ENCODE measurements at regions not wholly inside any gene's neighbourhood (a gene's known extent, or its start where the extent isn't known, plus 50 kb on each side); places are given as distances from the start of the nearest gene placed in this dataset.

DNA sequence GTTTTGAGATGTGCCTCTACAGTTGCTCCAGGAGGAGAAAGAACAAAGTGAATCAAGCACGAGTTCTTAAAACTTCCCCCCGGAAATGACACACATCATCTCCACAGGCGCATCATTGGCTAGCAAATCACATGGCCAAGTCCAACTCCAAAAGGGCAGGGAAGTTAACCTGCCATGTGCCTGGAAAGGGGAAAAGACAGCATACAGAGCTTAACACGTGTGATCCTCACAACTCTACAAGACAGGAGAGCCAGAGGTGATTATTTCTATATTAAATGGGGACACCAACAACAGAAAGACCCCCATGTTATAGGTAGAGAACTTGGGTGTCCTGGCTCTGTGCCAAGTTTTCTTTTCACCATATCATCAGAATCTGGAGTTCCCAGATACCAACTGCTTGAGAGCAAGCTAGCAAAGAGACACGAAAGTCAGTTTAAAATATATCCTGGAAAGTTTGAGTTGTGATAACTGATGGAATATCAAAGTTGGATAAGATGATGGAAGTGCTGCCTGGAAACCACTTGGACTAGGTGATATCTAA lies 871.1 kb downstream of the UQCRFS1 start:
- Histone ChIP-seq H3K4me1 (ENCODE audit: insufficient read depth) (no peaks in the 10 kb centered on the region), H3K27ac (no peak overlapping the region), H3K36me3 (no peaks in the 10 kb centered on the region), H3K4me3 (no peak overlapping the region), H3K27me3 (no peaks in the 10 kb centered on the region), H3K9me3 (no peaks in the 10 kb centered on the region)
- WGBS, 3 donors: 79 to 90% (median 80%) methylated on average over 5 of the region's 5 CpGs
- intact Hi-C loops (cut with DNase I): no loop called here
- TF ChIP-seq, protein P1, sequence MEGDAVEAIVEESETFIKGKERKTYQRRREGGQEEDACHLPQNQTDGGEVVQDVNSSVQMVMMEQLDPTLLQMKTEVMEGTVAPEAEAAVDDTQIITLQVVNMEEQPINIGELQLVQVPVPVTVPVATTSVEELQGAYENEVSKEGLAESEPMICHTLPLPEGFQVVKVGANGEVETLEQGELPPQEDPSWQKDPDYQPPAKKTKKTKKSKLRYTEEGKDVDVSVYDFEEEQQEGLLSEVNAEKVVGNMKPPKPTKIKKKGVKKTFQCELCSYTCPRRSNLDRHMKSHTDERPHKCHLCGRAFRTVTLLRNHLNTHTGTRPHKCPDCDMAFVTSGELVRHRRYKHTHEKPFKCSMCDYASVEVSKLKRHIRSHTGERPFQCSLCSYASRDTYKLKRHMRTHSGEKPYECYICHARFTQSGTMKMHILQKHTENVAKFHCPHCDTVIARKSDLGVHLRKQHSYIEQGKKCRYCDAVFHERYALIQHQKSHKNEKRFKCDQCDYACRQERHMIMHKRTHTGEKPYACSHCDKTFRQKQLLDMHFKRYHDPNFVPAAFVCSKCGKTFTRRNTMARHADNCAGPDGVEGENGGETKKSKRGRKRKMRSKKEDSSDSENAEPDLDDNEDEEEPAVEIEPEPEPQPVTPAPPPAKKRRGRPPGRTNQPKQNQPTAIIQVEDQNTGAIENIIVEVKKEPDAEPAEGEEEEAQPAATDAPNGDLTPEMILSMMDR (IDR thresholded peaks at IDR 0.05): no peak
- no peak for TF ChIP-seq EP300 (IDR thresholded peaks at IDR 0.05)
- TF ChIP-seq POLR2A (IDR thresholded peaks at IDR 0.05): no peak
- no peak for DNase-seq

DNA sequence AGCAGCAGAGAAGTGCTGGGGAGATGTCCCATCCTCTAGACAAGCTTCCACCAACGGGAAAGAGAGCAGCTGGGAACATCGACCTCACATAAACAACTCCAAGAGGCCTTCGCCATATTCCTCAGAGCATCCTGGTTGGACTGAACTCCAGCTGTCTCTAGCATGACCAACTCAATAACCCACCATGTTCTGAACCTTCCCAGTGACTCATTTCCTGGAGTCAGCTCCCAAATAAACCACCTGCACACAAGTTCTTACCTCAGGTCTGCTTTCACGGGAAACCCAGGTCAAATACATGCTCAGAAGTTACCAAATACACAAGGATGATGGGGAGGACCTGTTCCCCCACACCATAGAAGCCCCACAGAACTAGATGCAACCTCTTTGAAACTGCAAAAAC lies 878.5 kb downstream of the UQCRFS1 start:
- H3K36me3 ChIP-seq: no peaks in the 10 kb centered on the region
- no peaks in the 10 kb centered on the region for H3K9me3 ChIP-seq
- H3K27me3 ChIP-seq: no peaks in the 10 kb centered on the region
- intact Hi-C loops (cut with DNase I): no loop called here
- WGBS, 3 donors: 61 to 80% (median 69%) methylated on average over 4 of the region's 4 CpGs
- no peaks in the 10 kb centered on the region for H3K4me1 ChIP-seq (ENCODE audit: insufficient read depth)
- no peak for DNase-seq
- no peak overlapping the region for H3K4me3 ChIP-seq
- no peak overlapping the region for H3K27ac ChIP-seq
- TF ChIP-seq, protein P1 (IDR thresholded peaks at IDR 0.05): no peak
- TF ChIP-seq EP300 (IDR thresholded peaks at IDR 0.05) (no peak), POLR2A (IDR thresholded peaks at IDR 0.05) (no peak)

DNA sequence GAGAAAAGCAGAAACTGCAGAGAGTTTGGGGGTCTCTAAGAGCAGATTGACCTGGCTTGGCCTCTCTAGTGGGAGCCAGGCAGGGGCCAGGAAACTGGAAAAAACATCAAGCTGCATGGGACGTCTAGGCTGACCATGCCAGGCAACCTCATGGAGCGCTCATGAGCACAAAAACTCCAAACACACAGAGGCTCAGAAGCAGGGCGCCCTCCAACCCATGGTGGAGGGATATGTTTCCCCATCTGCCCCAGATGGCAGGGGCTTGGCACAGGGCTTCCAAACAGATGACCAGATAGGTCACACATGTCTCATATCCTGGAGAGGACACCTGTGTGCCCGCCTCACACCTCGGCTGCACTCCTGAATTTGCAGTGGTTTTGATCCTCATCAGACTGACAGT lies 879.0 kb downstream of the UQCRFS1 start:
- H3K4me3 ChIP-seq: no peak overlapping the region
- H3K27ac ChIP-seq: no peak overlapping the region
- DNase-seq: no peak
- no peaks in the 10 kb centered on the region for H3K4me1 ChIP-seq (ENCODE audit: insufficient read depth)
- intact Hi-C loops (cut with DNase I): no loop called here
- no peaks in the 10 kb centered on the region for H3K9me3 ChIP-seq
- no peaks in the 10 kb centered on the region for H3K27me3 ChIP-seq
- H3K36me3 ChIP-seq: no peaks in the 10 kb centered on the region
- 71 to 84% (median 78%) methylated on average over 5 of the region's 5 CpGs for WGBS, 3 donors
- TF ChIP-seq EP300 (IDR thresholded peaks at IDR 0.05) (no peak), POLR2A (IDR thresholded peaks at IDR 0.05) (no peak)

DNA sequence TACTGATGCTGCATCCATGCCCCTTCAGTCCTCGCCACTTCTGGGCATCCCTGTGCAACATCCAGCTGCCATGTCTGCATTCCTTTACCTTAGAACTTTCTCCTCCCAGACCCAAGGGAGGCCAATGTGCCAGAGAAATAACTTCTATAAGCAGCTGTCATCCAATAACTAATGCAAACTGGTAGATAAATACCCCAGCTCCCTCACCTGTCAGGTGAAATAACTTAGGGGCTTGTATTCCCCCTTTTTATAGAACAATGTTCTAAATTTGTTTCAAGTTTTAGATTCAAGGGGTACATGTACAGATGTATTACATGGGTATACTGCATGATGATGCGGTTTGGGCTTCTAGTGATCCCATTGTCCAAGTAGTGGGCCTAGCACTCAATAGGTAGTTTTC lies 880.1 kb downstream of the UQCRFS1 start:
- Histone ChIP-seq H3K9me3 (no peaks in the 10 kb centered on the region), H3K4me3 (no peak overlapping the region), H3K36me3 (no peaks in the 10 kb centered on the region), H3K27ac (no peak overlapping the region), H3K27me3 (no peaks in the 10 kb centered on the region), H3K4me1 (ENCODE audit: insufficient read depth) (no peaks in the 10 kb centered on the region)
- WGBS, 3 donors: 83 to 89% (median 85%) methylated on average over 2 of the region's 2 CpGs
- no peak for DNase-seq
- TF ChIP-seq POLR2A (IDR thresholded peaks at IDR 0.05) (no peak), EP300 (IDR thresholded peaks at IDR 0.05) (no peak)
- TF ChIP-seq, protein P1 (IDR thresholded peaks at IDR 0.05): no peak
- intact Hi-C loops (cut with DNase I): no loop called here

DNA sequence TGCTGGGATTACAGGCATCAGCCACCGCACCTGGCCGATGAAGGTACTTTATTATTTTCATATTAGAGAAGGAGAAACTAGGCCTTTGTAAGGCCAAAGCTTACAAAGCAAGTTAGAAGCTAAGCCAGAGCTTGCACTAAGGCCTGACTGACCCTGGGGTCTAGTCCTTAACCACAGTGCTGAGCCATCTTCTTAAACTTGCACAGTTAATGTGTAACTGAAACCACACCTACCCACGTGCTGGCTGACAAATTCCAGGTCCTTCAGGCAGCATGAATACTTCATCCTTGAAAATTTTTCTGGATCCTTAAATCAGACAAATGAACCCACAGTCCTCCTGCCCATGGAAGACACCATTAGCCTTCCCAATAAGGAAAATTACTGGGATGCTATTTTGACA lies 880.6 kb downstream of the UQCRFS1 start:
- no peaks in the 10 kb centered on the region for H3K4me1 ChIP-seq (ENCODE audit: insufficient read depth)
- intact Hi-C loops (cut with DNase I): no loop called here
- no peaks in the 10 kb centered on the region for H3K27me3 ChIP-seq
- WGBS, 3 donors: 77 to 87% (median 83%) methylated on average over 3 of the region's 3 CpGs
- H3K27ac ChIP-seq: no peak overlapping the region
- no peak for TF ChIP-seq EP300 (IDR thresholded peaks at IDR 0.05)
- TF ChIP-seq, protein P1 (IDR thresholded peaks at IDR 0.05): no peak
- no peak for TF ChIP-seq POLR2A (IDR thresholded peaks at IDR 0.05)
- no peaks in the 10 kb centered on the region for H3K36me3 ChIP-seq
- no peak overlapping the region for H3K4me3 ChIP-seq
- H3K9me3 ChIP-seq: no peaks in the 10 kb centered on the region
- DNase-seq: no peak
